WTC11 (cell line): ENCODE measurements at regions not wholly inside any gene's neighbourhood (a gene's known extent, or its start where the extent isn't known, plus 50 kb on each side); places are given as distances from the start of the nearest gene placed in this dataset.

Experiments used
- ATAC-seq: fragments of 200-7000 bp; cut with Tn5 transposase; 2 replicates; pipeline ENCODE4 v1.10.0; 2021; ENCODE audit warnings: mild to moderate bottlenecking, moderate library complexity
- CTCF ChIA-PET: fragments of 300-600 bp; sonication (Branson Sonifier 250); formaldehyde crosslinking; loops from one replicate; lab custom pipeline; 2021; ENCODE audit warnings: antibody characterized with exemption; lab: Charles Lee
- POLR2A ChIA-PET: fragments of 350-600 bp; sonication (Branson Sonifier 250); formaldehyde crosslinking; loops from one replicate; lab custom pipeline; 2021; ENCODE audit warnings: antibody characterized with exemption; lab: Charles Lee
- DNase-seq: peaks from one replicate; pipeline ENCODE4 v3.0.0; 2021; ENCODE audit warnings: low spot score
- H3K27ac Mint-ChIP-seq: 2 replicates; pipeline ENCODE4 v1.8.0; 2021; ENCODE audit warnings: mixed read lengths
- H3K27me3 Mint-ChIP-seq: 2 replicates; pipeline ENCODE4 v1.8.0; 2021; ENCODE audit warnings: low read depth, mild to moderate bottlenecking, moderate library complexity, mixed read lengths
- H3K36me3 Mint-ChIP-seq: 2 replicates; pipeline ENCODE4 v1.8.0; 2021; ENCODE audit warnings: mixed read lengths
- H3K4me1 Mint-ChIP-seq: 2 replicates; pipeline ENCODE4 v1.8.0; 2022; ENCODE audit warnings: mixed read lengths
- H3K4me3 Mint-ChIP-seq: 2 replicates; pipeline ENCODE4 v1.8.0; 2021; ENCODE audit warnings: mild to moderate bottlenecking, moderate library complexity, mixed read lengths
- H3K9me3 Mint-ChIP-seq: 2 replicates; pipeline ENCODE4 v1.8.0; 2021; ENCODE audit warnings: mixed read lengths
- ATF3 ChIP-seq: sonication (generic); formaldehyde crosslinking; conservative IDR thresholded peaks from 2 replicates; pipeline ENCODE4 v1.8.1; 2022; ENCODE audit warnings: mild to moderate bottlenecking, missing genetic modification reagents
- ERG ChIP-seq: fragments of 250-450 bp; sonication (Bioruptor Pico); IDR thresholded peaks from 2 replicates; pipeline ENCODE4 v1.8.0; 2021; ENCODE audit warnings: mild to moderate bottlenecking
- ETV6 ChIP-seq: sonication (generic); formaldehyde crosslinking; IDR thresholded peaks from 2 replicates; pipeline ENCODE4 v1.8.1; 2022; ENCODE audit warnings: mild to moderate bottlenecking, missing genetic modification reagents
- GRHL2 ChIP-seq: fragments of 250-450 bp; sonication (Bioruptor Pico); IDR thresholded peaks from 2 replicates; pipeline ENCODE4 v1.8.0; 2022; ENCODE audit warnings: mild to moderate bottlenecking, moderate library complexity; ENCODE audit not compliant: insufficient replicate concordance, severe bottlenecking
- GTF2I ChIP-seq: fragments of 250-450 bp; sonication (Bioruptor Pico); conservative IDR thresholded peaks from 2 replicates; pipeline ENCODE4 v1.4.0; 2021; ENCODE audit warnings: mild to moderate bottlenecking
- IRF2 ChIP-seq: sonication (generic); formaldehyde crosslinking; IDR thresholded peaks from 2 replicates; pipeline ENCODE4 v1.8.0; 2022; ENCODE audit warnings: low read depth, missing genetic modification reagents, borderline replicate concordance
- JAZF1 ChIP-seq: fragments of 250-450 bp; sonication (Bioruptor Pico); IDR thresholded peaks from 2 replicates; pipeline ENCODE4 v1.9.0; 2021; ENCODE audit warnings: moderate library complexity, mild to moderate bottlenecking, inconsistent platforms
- JUN ChIP-seq: sonication (generic); formaldehyde crosslinking; IDR thresholded peaks from 2 replicates; pipeline ENCODE4 v1.8.0; 2023; ENCODE audit warnings: mild to moderate bottlenecking, missing genetic modification reagents
- KAT7 ChIP-seq: sonication (generic); formaldehyde crosslinking; IDR thresholded peaks from 2 replicates; pipeline ENCODE4 v1.8.1; 2023; ENCODE audit warnings: missing genetic modification reagents, mild to moderate bottlenecking, borderline replicate concordance
- RELA ChIP-seq: sonication (generic); formaldehyde crosslinking; IDR thresholded peaks from 2 replicates; pipeline ENCODE4 v1.8.1; 2022; ENCODE audit warnings: missing genetic modification reagents, mild to moderate bottlenecking, borderline replicate concordance
- RORB ChIP-seq: fragments of 250-450 bp; sonication (Bioruptor Pico); IDR thresholded peaks from 2 replicates; pipeline ENCODE4 v1.9.0; 2021; ENCODE audit warnings: mild to moderate bottlenecking
- SMAD4 ChIP-seq: sonication (generic); formaldehyde crosslinking; IDR thresholded peaks from 2 replicates; pipeline ENCODE4 v1.8.0; 2022; ENCODE audit warnings: mild to moderate bottlenecking, missing genetic modification reagents
- SP1 ChIP-seq: sonication (generic); formaldehyde crosslinking; conservative IDR thresholded peaks from 2 replicates; pipeline ENCODE4 v1.8.1; 2022; ENCODE audit warnings: missing genetic modification reagents
- TEAD1 ChIP-seq: sonication (generic); formaldehyde crosslinking; IDR thresholded peaks from 2 replicates; pipeline ENCODE4 v1.8.0; 2022; ENCODE audit warnings: mild to moderate bottlenecking, missing genetic modification reagents
- TEAD4 ChIP-seq: sonication (generic); formaldehyde crosslinking; IDR thresholded peaks from 2 replicates; pipeline ENCODE4 v1.8.0; 2022; ENCODE audit warnings: mild to moderate bottlenecking, missing genetic modification reagents
- ZMAT4 ChIP-seq: fragments of 250-450 bp; sonication (Bioruptor Pico); IDR thresholded peaks from 2 replicates; pipeline ENCODE4 v1.9.0; 2021; ENCODE audit warnings: mild to moderate bottlenecking
- ZNF263 ChIP-seq: sonication (generic); formaldehyde crosslinking; IDR thresholded peaks from 2 replicates; pipeline ENCODE4 v1.8.1; 2022; ENCODE audit warnings: low read depth, mild to moderate bottlenecking, moderate library complexity, missing genetic modification reagents
- TF ChIP-seq, protein P1 (sequence below): sonication (generic); formaldehyde crosslinking; IDR thresholded peaks from 2 replicates; pipeline ENCODE4 v1.8.1; 2023; ENCODE audit warnings: mild to moderate bottlenecking, missing genetic modification reagents, moderate library complexity
- TF ChIP-seq, protein P2 (sequence below): sonication (generic); formaldehyde crosslinking; IDR thresholded peaks from 2 replicates; pipeline ENCODE4 v1.8.0; 2022; ENCODE audit warnings: mild to moderate bottlenecking, missing genetic modification reagents
- TF ChIP-seq, protein P3 (sequence below): sonication (generic); formaldehyde crosslinking; IDR thresholded peaks from 2 replicates; pipeline ENCODE4 v1.8.1; 2023; ENCODE audit warnings: mild to moderate bottlenecking, missing genetic modification reagents
- TF ChIP-seq, protein P4 (sequence below): sonication (generic); formaldehyde crosslinking; IDR thresholded peaks from 2 replicates; pipeline ENCODE4 v1.8.0; 2022; ENCODE audit warnings: mild to moderate bottlenecking, missing genetic modification reagents

DNA sequence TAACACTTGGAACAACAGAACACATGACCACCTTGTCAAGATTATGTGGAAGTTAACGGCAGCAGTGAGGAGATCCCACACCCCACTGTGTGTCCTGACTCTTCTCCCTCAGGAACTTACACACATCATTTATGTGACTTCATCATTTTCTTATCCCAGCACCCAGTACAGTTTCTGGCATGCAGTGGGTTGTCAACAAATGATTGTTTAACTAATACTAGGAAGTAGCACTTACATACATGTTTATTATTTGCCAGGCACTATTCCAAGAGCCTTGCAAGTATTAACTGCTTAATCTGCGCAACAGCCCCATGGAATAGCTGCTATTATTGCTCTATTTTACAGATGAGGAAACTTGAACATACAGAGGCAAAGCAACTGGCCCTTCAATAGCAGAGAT, 391.5 kb downstream of the TXNL1 start:
- Mint-ChIP-seq H3K36me3 (peaks cover 5% of the 10 kb centered on the region; the same call in 1 of the 2 replicates), H3K27me3 (no peaks in the 10 kb centered on the region), H3K4me1 (no peaks in the 10 kb centered on the region), H3K4me3 (no peak overlapping the region), H3K27ac (no peak overlapping the region), H3K9me3 (peaks cover 17% of the 10 kb centered on the region)
- no peak for ATAC-seq
- ChIA-PET POLR2A (no interaction called here), CTCF (no interaction called here)
- TF ChIP-seq, protein P1, sequence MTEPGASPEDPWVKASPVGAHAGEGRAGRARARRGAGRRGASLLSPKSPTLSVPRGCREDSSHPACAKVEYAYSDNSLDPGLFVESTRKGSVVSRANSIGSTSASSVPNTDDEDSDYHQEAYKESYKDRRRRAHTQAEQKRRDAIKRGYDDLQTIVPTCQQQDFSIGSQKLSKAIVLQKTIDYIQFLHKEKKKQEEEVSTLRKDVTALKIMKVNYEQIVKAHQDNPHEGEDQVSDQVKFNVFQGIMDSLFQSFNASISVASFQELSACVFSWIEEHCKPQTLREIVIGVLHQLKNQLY (CRISPR knock-in tag) = no peak
- TF ChIP-seq GRHL2 (CRISPR knock-in tag) = no peak
- TF ChIP-seq RELA (CRISPR knock-in tag) = no peak
- DNase-seq = no peak

DNA sequence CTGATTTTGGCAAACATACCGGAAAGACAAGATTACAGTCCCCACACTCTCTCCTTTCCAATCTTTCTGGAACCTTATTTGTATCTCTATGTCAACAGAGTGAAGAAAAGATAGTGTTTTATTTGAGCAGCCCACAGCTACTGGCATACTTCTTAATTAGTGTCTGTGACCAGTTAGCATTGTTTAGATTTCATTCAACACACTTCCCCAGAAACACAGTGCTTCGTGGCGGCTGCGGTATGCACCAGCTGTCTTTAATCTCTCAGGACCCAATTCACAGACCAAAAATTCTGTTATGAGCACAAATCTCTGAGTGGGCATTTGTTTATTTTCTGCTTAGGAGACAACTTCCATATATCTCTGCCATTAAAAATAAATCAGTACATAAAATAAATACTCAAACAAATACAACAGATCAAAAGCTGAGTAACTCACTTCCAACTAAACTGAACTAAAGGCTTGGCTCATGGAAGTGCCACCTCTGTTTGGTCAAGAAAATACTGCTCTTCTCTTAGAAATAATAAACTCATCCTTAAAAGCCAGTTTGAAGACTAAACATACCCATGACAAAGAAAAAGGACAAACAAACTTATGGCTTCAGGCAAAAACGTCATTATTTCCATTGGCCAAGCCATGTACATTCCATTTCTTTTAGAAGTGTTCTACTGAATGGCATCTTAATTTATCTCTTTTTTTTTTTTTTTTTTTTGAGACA, 392.4 kb downstream of the TXNL1 start:
- H3K27me3 Mint-ChIP-seq = no peaks in the 10 kb centered on the region
- H3K27ac Mint-ChIP-seq = no peak overlapping the region
- ATAC-seq (no peak), DNase-seq (no peak)
- POLR2A ChIA-PET = no interaction called here
- H3K36me3 Mint-ChIP-seq = peaks cover 5% of the 10 kb centered on the region; the same call in 1 of the 2 replicates
- TF ChIP-seq, protein P2, sequence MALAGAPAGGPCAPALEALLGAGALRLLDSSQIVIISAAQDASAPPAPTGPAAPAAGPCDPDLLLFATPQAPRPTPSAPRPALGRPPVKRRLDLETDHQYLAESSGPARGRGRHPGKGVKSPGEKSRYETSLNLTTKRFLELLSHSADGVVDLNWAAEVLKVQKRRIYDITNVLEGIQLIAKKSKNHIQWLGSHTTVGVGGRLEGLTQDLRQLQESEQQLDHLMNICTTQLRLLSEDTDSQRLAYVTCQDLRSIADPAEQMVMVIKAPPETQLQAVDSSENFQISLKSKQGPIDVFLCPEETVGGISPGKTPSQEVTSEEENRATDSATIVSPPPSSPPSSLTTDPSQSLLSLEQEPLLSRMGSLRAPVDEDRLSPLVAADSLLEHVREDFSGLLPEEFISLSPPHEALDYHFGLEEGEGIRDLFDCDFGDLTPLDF (CRISPR knock-in tag) = no peak
- TF ChIP-seq SP1 (no peak), SMAD4 (CRISPR knock-in tag) (no peak), GTF2I (no peak), ATF3 (CRISPR knock-in tag) (no peak), JAZF1 (CRISPR knock-in tag) (no peak), ERG (no peak), TEAD4 (CRISPR knock-in tag) (no peak), ZNF263 (CRISPR knock-in tag) (no peak), IRF2 (CRISPR knock-in tag) (no peak), TEAD1 (CRISPR knock-in tag) (no peak)
- TF ChIP-seq, protein P3, sequence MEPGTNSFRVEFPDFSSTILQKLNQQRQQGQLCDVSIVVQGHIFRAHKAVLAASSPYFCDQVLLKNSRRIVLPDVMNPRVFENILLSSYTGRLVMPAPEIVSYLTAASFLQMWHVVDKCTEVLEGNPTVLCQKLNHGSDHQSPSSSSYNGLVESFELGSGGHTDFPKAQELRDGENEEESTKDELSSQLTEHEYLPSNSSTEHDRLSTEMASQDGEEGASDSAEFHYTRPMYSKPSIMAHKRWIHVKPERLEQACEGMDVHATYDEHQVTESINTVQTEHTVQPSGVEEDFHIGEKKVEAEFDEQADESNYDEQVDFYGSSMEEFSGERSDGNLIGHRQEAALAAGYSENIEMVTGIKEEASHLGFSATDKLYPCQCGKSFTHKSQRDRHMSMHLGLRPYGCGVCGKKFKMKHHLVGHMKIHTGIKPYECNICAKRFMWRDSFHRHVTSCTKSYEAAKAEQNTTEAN = no peak
- TF ChIP-seq, all 79 proteins: peak for 0
- Mint-ChIP-seq H3K9me3 (peaks cover 17% of the 10 kb centered on the region), H3K4me1 (no peaks in the 10 kb centered on the region), H3K4me3 (no peak overlapping the region)
- CTCF ChIA-PET = no interaction called here

DNA sequence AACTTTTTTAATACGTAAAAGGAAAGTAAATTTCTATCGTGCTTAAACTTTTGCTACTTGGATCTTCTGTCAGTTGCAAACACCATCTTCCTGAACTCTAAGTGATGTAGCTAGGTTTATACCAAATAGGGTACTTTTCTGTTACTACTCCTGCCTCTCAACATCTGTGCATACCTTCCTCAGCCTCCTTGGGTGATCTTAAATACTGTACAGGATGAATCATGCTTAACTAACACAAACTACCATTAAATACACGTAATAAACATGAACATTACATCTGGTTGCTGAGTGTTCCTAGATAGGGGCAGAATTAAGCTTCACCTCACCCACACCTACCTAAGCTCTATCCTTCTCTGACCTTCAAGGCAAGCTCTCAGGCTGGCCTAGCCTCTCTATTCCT, 398.0 kb downstream of the TXNL1 start:
- peaks cover 5% of the 10 kb centered on the region; the same call in 1 of the 2 replicates for H3K36me3 Mint-ChIP-seq
- H3K27me3 Mint-ChIP-seq = no peaks in the 10 kb centered on the region
- H3K4me3 Mint-ChIP-seq = no peak overlapping the region
- no peak for DNase-seq
- CTCF ChIA-PET = no interaction called here
- POLR2A ChIA-PET = interaction anchor here (0.6 kb wide), 1 partner anchor 1600 kb away, joined by 5 read pairs; no protein-coding TSS in a partner anchor
- H3K9me3 Mint-ChIP-seq = peaks cover 17% of the 10 kb centered on the region
- no peak for ATAC-seq
- no peak overlapping the region for H3K27ac Mint-ChIP-seq
- H3K4me1 Mint-ChIP-seq = 0 out of 2 replicates have a peak, but pooled peaks cover 4% of the 10 kb centered on the region
- TF ChIP-seq, protein P4, sequence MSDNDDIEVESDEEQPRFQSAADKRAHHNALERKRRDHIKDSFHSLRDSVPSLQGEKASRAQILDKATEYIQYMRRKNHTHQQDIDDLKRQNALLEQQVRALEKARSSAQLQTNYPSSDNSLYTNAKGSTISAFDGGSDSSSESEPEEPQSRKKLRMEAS (CRISPR knock-in tag) = no peak
- no peak for TF ChIP-seq KAT7 (CRISPR knock-in tag)
- no peak for TF ChIP-seq RORB (CRISPR knock-in tag)
- no peak for TF ChIP-seq ETV6 (CRISPR knock-in tag)
- TF ChIP-seq JUN (CRISPR knock-in tag) = no peak
- TF ChIP-seq ZMAT4 (CRISPR knock-in tag) = no peak
